ENCODE measurements at regions not wholly inside any gene's neighbourhood (a gene's known extent, or its start where the extent isn't known, plus 50 kb on each side); places are given as distances from the start of the nearest gene placed in this dataset.

DNA sequence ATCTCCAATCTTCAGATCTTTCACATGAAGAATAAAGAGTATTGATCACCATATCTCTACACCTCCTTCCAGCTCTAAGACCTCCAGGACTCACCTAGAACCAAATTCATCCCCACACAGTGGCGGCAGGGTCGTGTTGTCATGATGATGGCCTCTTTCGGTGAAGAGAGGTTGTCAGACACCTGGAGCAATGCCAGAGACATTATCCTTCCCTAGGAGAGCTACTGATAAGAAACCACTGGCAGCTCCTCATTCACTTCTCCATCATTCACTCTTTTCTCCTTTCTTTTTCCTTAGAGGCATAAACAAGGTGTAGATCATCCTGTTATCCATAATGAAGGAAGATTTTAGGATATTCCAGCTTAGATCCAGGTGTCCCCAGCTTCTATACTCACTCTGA lies 197.9 kb upstream of the TNP1 start:
- TF ChIP-seq, protein P1, sequence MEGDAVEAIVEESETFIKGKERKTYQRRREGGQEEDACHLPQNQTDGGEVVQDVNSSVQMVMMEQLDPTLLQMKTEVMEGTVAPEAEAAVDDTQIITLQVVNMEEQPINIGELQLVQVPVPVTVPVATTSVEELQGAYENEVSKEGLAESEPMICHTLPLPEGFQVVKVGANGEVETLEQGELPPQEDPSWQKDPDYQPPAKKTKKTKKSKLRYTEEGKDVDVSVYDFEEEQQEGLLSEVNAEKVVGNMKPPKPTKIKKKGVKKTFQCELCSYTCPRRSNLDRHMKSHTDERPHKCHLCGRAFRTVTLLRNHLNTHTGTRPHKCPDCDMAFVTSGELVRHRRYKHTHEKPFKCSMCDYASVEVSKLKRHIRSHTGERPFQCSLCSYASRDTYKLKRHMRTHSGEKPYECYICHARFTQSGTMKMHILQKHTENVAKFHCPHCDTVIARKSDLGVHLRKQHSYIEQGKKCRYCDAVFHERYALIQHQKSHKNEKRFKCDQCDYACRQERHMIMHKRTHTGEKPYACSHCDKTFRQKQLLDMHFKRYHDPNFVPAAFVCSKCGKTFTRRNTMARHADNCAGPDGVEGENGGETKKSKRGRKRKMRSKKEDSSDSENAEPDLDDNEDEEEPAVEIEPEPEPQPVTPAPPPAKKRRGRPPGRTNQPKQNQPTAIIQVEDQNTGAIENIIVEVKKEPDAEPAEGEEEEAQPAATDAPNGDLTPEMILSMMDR (IDR thresholded peaks at IDR 0.05): no peak
- TF ChIP-seq POLR2A (IDR thresholded peaks at IDR 0.05) (no peak), POLR2AphosphoS5 (IDR thresholded peaks at IDR 0.05) (no peak)

All from prostate gland (tissue), 2 donors.